HG03442 (cell line): ENCODE measurements at regions not wholly inside any gene's neighbourhood (a gene's known extent, or its start where the extent isn't known, plus 50 kb on each side); places are given as distances from the start of the nearest gene placed in this dataset.
A peak's percentile ranks its signal among the peaks of the same experiment; 100 is the strongest.
"Not testable (repeated sequence)": the region's sequence is repeated elsewhere in the genome, so short reads cannot be mapped to it uniquely, and the experiment has no call there.

Experiments used
- ATAC-seq: cut with Tn5 transposase; IDR thresholded peaks from one replicate; pipeline ENCODE4 v1.9.1; 2021; ENCODE audit warnings: mild to moderate bottlenecking, moderate library complexity; ENCODE audit not compliant: unreplicated experiment

- peak; percentile 45 for ATAC-seq
Measured at GRCh38 chrX:118254611-118255010, 91.3 kb upstream of the WDR44 start.

- ATAC-seq, result no peak
Measured at GRCh38 chrX:118255921-118256320, 90.0 kb upstream of the WDR44 start.

GRCh38 chrX:118257781-118258180, 88.1 kb upstream of the WDR44 start:
- no peak for ATAC-seq

GRCh38 chrX:118259213-118259612, 86.7 kb upstream of the WDR44 start:
- no peak for ATAC-seq

- ATAC-seq, result no peak
Measured at GRCh38 chrX:118261151-118261550, 84.8 kb upstream of the WDR44 start.

- no peak for ATAC-seq
Measured at GRCh38 chrX:118271775-118272174, 74.1 kb upstream of the WDR44 start.

GRCh38 chrX:118272242-118272641, 73.7 kb upstream of the WDR44 start:
- ATAC-seq, result no peak

GRCh38 chrX:118286066-118286762, 59.7 kb upstream of the WDR44 start:
- no peak for ATAC-seq

GRCh38 chrX:118295818-118296217, 50.1 kb upstream of the WDR44 start:
- not testable (repeated sequence) for ATAC-seq
